CD14-positive monocyte (primary cell): ENCODE measurements at regions not wholly inside any gene's neighbourhood (a gene's known extent, or its start where the extent isn't known, plus 50 kb on each side); places are given as distances from the start of the nearest gene placed in this dataset.

Source experiments
- DNase-seq, 3 donors: peaks; one replicate each; pipeline ENCODE4 v3.0.0-alpha.2; 2011 to 2022
- H2AFZ ChIP-seq: 2 replicates; pipeline ENCODE4 v1.6.0; 2012; ENCODE audit warnings: mild to moderate bottlenecking, low read depth, low read length, inconsistent platforms; ENCODE audit not compliant: insufficient read depth, poor library complexity, severe bottlenecking
- H3K27ac ChIP-seq, 2 donors: 1 replicate in 1 of 2; 2 replicates in 1 of 2; pipeline ENCODE4 v1.5.1; 2012 to 2013; ENCODE audit warnings: low read length in 2 of 2, control low read depth in 1 of 2, inconsistent platforms in 1 of 2, low read depth in 1 of 2, mild to moderate bottlenecking in 1 of 2
- H3K27me3 ChIP-seq, 2 donors: one replicate each; pipeline versions ENCODE4 v1.6.0 to v1.6.1; 2011 to 2013; ENCODE audit warnings: low read length in 2 of 2; ENCODE audit not compliant: control insufficient read depth in 2 of 2, insufficient read depth in 2 of 2
- H3K36me3 ChIP-seq, 2 donors: replicated peaks in 1 of 2; 1 replicate in 1 of 2; 2 replicates in 1 of 2; pipeline versions ENCODE4 v1.5.1 to v1.6.1; 2012 to 2013; ENCODE audit warnings: low read length in 2 of 2, control low read depth in 1 of 2, inconsistent platforms in 1 of 2, mild to moderate bottlenecking in 1 of 2; ENCODE audit not compliant: insufficient read depth in 2 of 2, control insufficient read depth in 1 of 2
- H3K4me1 ChIP-seq, 2 donors: 1 replicate in 1 of 2; 2 replicates in 1 of 2; pipeline versions ENCODE4 v1.5.1 to v1.6.1; 2012 to 2013; ENCODE audit warnings: low read length in 2 of 2, control low read depth in 1 of 2, inconsistent platforms in 1 of 2, mild to moderate bottlenecking in 1 of 2, moderate library complexity in 1 of 2; ENCODE audit not compliant: insufficient read depth in 2 of 2, control insufficient read depth in 1 of 2
- H3K4me2 ChIP-seq: replicated peaks from 2 replicates; pipeline ENCODE3; 2012; ENCODE audit warnings: low read length, moderate library complexity, mild to moderate bottlenecking; ENCODE audit not compliant: poor library complexity, severe bottlenecking; ENCODE audit errors: extremely low read depth
- H3K4me3 ChIP-seq, 3 experiments: fragments of 200-600 bp in 1 of 3; sonication (generic) in 1 of 3; replicated peaks in 1 of 3; 1 replicate in 2 of 3; 2 replicates in 1 of 3; pipeline ENCODE4 v1.5.1; 2011 to 2013; ENCODE audit warnings: low read length in 3 of 3, mild to moderate bottlenecking in 3 of 3, control low read depth in 2 of 3, low read depth in 2 of 3, inconsistent platforms in 1 of 3, moderate library complexity in 1 of 3
- H3K79me2 ChIP-seq: 2 replicates; pipeline ENCODE4 v1.6.0; 2012; ENCODE audit warnings: mild to moderate bottlenecking, control low read depth, inconsistent platforms, low read length, moderate library complexity; ENCODE audit not compliant: insufficient read depth
- H3K9ac ChIP-seq: 2 replicates; pipeline ENCODE4 v1.6.0; 2017; ENCODE audit warnings: low read length, mild to moderate bottlenecking; ENCODE audit not compliant: insufficient read depth, poor library complexity, severe bottlenecking
- H3K9me3 ChIP-seq, 2 donors: replicated peaks in 1 of 2; 1 replicate in 1 of 2; 2 replicates in 1 of 2; pipeline versions ENCODE4 v1.5.1 to v1.6.1; 2012 to 2013; ENCODE audit warnings: low read length in 2 of 2, control low read depth in 1 of 2; ENCODE audit not compliant: control insufficient read depth in 1 of 2, insufficient read depth in 1 of 2
- H4K20me1 ChIP-seq: 2 replicates; pipeline ENCODE4 v1.6.0; 2012; ENCODE audit warnings: mild to moderate bottlenecking, low read length, control low read depth, moderate library complexity; ENCODE audit not compliant: insufficient read depth
- H3K27ac Mint-ChIP-seq, 7 donors: one replicate each; pipeline ENCODE4 v1.8.0; 2020; ENCODE audit warnings: mild to moderate bottlenecking in 7 of 7, mixed read lengths in 7 of 7, moderate library complexity in 6 of 7, inconsistent platforms in 2 of 7
- H3K27me3 Mint-ChIP-seq, 3 donors: one replicate each; pipeline ENCODE4 v1.8.0; 2021 to 2022; ENCODE audit warnings: low read depth in 3 of 3, mild to moderate bottlenecking in 3 of 3, mixed read lengths in 3 of 3, moderate library complexity in 3 of 3, inconsistent platforms in 1 of 3
- H3K36me3 Mint-ChIP-seq, 2 donors: one replicate each; pipeline ENCODE4 v1.8.0; 2020; ENCODE audit warnings: mixed read lengths in 2 of 2, inconsistent platforms in 1 of 2, mild to moderate bottlenecking in 1 of 2
- H3K4me1 Mint-ChIP-seq: one replicate; pipeline ENCODE4 v1.8.0; 2020; ENCODE audit warnings: mild to moderate bottlenecking, mixed read lengths
- H3K4me3 Mint-ChIP-seq, 2 donors: one replicate each; pipeline ENCODE4 v1.8.0; 2020; ENCODE audit warnings: mild to moderate bottlenecking in 2 of 2, mixed read lengths in 2 of 2, moderate library complexity in 1 of 2
- H3K9me3 Mint-ChIP-seq, 7 donors: one replicate each; pipeline ENCODE4 v1.8.0; 2020 to 2022; ENCODE audit warnings: mixed read lengths in 7 of 7, mild to moderate bottlenecking in 6 of 7, moderate library complexity in 6 of 7, inconsistent platforms in 2 of 7
- CTCF ChIP-seq: fragments of 200-600 bp; IDR thresholded peaks from one replicate; pipeline ENCODE4 v1.8.0; 2022; ENCODE audit warnings: antibody characterized with exemption, mild to moderate bottlenecking
- WGBS: methylation state at CpG from one replicate; pipeline ENCODE4 v1.1.5; 2013; ENCODE audit warnings: missing lambda C conversion rate; ENCODE audit not compliant: insufficient coverage; 5-methylcytosine and 5-hydroxymethylcytosine counted together
- intact Hi-C, 2 donors: fragments of 100-400 bp; cut with micrococcal nuclease; formaldehyde crosslinking; loops; one replicate each; pipeline versions ENCODE4 v1.15.0 to v1.15.1; 2023

GRCh38 chr4:55242506-55242905 is 103.5 kb upstream of the SRD5A3 start:
- intact Hi-C loops: no loop called here
- 0% methylated on average over 2 of the region's 4 CpGs for WGBS
- H3K9me3 ChIP-seq: peaks cover 4 to 8% of the 10 kb centered on the region in 2 donors
- H3K9ac ChIP-seq: no peak overlapping the region
- H3K4me2 ChIP-seq: no peak overlapping the region
- no peak overlapping the region for H3K4me3 Mint-ChIP-seq
- H3K4me1 ChIP-seq: no peaks in the 10 kb centered on the region
- peaks cover 10 to 19% (median 15%) of the 10 kb centered on the region in 7 donors for H3K9me3 Mint-ChIP-seq
- H3K27ac Mint-ChIP-seq: no peak overlapping the region
- H3K4me3 ChIP-seq: no peak overlapping the region
- TF ChIP-seq CTCF: no peak
- H3K27ac ChIP-seq: no peak overlapping the region
- H4K20me1 ChIP-seq: no peaks in the 10 kb centered on the region
- H3K4me1 Mint-ChIP-seq: peaks cover 2% of the 10 kb centered on the region
- no peaks in the 10 kb centered on the region for H3K36me3 Mint-ChIP-seq
- peaks cover 0 to 2% of the 10 kb centered on the region in 2 donors for H3K27me3 ChIP-seq
- no peak overlapping the region for H2AFZ ChIP-seq
- H3K79me2 ChIP-seq: no peaks in the 10 kb centered on the region
- peaks cover 0 to 4% (median 2%) of the 10 kb centered on the region in 3 donors for H3K27me3 Mint-ChIP-seq
- no peaks in the 10 kb centered on the region for H3K36me3 ChIP-seq
- DNase-seq: no peak

GRCh38 chr4:55247521-55247920 is 98.5 kb upstream of the SRD5A3 start:
- 100% methylated on average over 5 of the region's 5 CpGs for WGBS
- H3K79me2 ChIP-seq: no peaks in the 10 kb centered on the region
- no peak overlapping the region for H3K9ac ChIP-seq
- H3K36me3 Mint-ChIP-seq: no peaks in the 10 kb centered on the region
- peaks cover 2% of the 10 kb centered on the region for H3K4me1 Mint-ChIP-seq
- TF ChIP-seq CTCF: no peak
- no peak overlapping the region for H3K4me3 Mint-ChIP-seq
- no peak overlapping the region for H3K4me3 ChIP-seq
- H3K9me3 ChIP-seq: no peaks in the 10 kb centered on the region
- H3K9me3 Mint-ChIP-seq: peaks cover 0 to 3% (median 0%) of the 10 kb centered on the region in 7 donors
- no peaks in the 10 kb centered on the region for H3K4me1 ChIP-seq
- H3K27ac Mint-ChIP-seq: no peak overlapping the region
- H3K4me2 ChIP-seq: no peak overlapping the region
- no peaks in the 10 kb centered on the region for H3K36me3 ChIP-seq
- peaks cover 0 to 2% of the 10 kb centered on the region in 2 donors for H3K27me3 ChIP-seq
- intact Hi-C loops: no loop called here
- DNase-seq: no peak
- no peaks in the 10 kb centered on the region for H4K20me1 ChIP-seq
- H3K27me3 Mint-ChIP-seq: peaks cover 2 to 4% (median 2%) of the 10 kb centered on the region in 3 donors
- H3K27ac ChIP-seq: no peak overlapping the region
- H2AFZ ChIP-seq: no peak overlapping the region
